Breast epithelium (tissue), 3 donors: ENCODE measurements at regions not wholly inside any gene's neighbourhood (a gene's known extent, or its start where the extent isn't known, plus 50 kb on each side); places are given as distances from the start of the nearest gene placed in this dataset.

ENCODE experiments used
- CTCF ChIP-seq, 3 donors: fragments of 450-650 bp; IDR thresholded peaks; one replicate each; pipeline ENCODE4 v1.5.1; 2016 to 2017; ENCODE audit warnings: antibody characterized with exemption in 3 of 3, mild to moderate bottlenecking in 3 of 3, moderate library complexity in 3 of 3
- POLR2A ChIP-seq: fragments of 450-650 bp; IDR thresholded peaks from one replicate; pipeline ENCODE4 v1.6.1; 2016; ENCODE audit warnings: antibody characterized with exemption, mild to moderate bottlenecking, moderate library complexity

GRCh38 chr6:140931581-140931980, 1201.1 kb upstream of the GJE1 start:
- TF ChIP-seq POLR2A = no peak
- TF ChIP-seq CTCF (IDR thresholded peaks at IDR 0.05) = no peak
